Erythroblast (primary cell): ENCODE measurements at regions not wholly inside any gene's neighbourhood (a gene's known extent, or its start where the extent isn't known, plus 50 kb on each side); places are given as distances from the start of the nearest gene placed in this dataset.

Experiments used
- DNase-seq, 2 experiments: peaks; one replicate each; lab custom pipeline; 2025; lab: John Stamatoyannopoulos, UW
- GATA1 ChIP-seq: IDR thresholded peaks from 2 replicates; pipeline ENCODE4 v1.6.1; 2011; ENCODE audit warnings: low read depth, mild to moderate bottlenecking, control low read depth, low read length, moderate library complexity
- POLR2A ChIP-seq: IDR thresholded peaks from 2 replicates; pipeline ENCODE4 v1.6.1; 2011; ENCODE audit warnings: mild to moderate bottlenecking, low read length

DNA sequence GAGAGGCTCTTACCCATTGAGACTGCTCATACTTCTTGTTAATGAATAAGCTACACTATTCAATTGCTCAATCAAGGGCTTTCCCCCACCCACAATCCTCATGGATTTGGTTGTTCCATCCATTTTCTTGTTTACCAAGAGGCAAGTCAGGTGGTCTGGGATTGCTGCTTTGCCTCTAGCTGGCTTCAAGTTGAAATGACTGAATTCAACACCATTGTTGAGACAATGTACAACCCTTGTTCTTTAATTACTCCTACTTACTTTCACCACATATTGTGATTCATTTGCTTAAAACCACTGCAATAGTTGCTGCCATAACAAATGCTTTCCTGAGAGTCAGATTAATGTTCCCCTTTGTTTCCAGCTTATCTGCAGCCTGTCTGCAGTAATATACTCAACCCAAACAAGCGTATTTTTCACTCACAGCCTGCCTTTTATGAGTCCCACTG, 532.2 kb downstream of the RIT2 start:
- TF ChIP-seq POLR2A (no peak), GATA1 (no peak)
- DNase-seq: no peak

- DNase-seq: no peak
- no peak for TF ChIP-seq POLR2A
- TF ChIP-seq GATA1: no peak
These were observed 528.9 kb downstream of the RIT2 start for GRCh38 chr18:42586601-42587000.

GRCh38 chr18:42588786-42589185, 526.7 kb downstream of the RIT2 start:
- TF ChIP-seq GATA1 (no peak), POLR2A (no peak)
- DNase-seq: no peak

DNA sequence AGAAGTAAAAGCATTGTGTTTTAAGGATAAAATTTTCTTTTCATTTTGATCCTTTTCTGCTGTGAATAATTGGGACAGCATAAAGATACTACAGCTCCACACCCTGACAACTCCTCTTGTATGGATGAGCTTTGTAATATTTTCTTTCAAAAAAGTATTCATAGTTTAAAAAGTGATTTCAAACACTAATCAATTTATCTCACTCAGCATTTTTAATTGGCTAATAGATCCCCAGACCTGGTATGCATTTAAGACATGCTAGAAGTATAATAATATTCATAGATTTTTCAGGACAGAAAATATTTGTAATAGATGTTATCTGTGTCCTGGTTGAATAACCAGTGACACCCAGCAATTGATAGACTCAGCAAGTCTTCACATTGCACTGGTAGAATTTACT, 510.7 kb downstream of the RIT2 start:
- TF ChIP-seq POLR2A (no peak), GATA1 (no peak)
- no peak for DNase-seq

DNA sequence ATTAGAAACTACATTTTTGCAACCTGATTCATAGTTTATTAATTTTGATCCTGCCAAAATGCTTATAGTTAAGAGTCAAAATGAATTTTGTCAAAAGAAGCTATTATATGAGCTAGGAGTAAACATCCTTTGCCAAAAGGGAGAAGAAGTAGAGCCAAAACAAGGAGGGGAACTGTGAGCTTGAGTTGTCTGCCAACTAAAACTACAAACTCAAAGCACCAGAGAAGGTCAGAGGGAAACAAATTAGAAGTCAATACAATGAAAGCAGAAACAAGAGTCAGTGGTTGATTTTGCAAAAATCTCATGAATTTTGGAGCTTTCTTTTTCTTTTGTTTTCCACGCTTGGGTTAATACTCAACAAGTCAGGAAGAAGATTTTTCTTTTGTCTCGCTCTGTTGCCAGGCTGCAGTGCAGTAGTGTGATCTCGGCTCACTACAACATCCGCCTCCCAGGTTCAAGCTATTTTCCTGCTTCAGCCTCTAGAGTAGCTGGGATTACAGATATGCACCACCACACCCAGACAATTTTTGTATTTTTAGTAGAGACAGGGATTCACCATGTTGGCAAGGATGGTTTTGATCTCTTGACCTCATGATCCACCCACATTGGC, 508.5 kb downstream of the RIT2 start:
- DNase-seq: no peak
- TF ChIP-seq POLR2A (no peak), GATA1 (no peak)

GRCh38 chr18:42611134-42611533, 504.4 kb downstream of the RIT2 start:
- TF ChIP-seq GATA1 (no peak), POLR2A (no peak)
- DNase-seq: no peak

DNA sequence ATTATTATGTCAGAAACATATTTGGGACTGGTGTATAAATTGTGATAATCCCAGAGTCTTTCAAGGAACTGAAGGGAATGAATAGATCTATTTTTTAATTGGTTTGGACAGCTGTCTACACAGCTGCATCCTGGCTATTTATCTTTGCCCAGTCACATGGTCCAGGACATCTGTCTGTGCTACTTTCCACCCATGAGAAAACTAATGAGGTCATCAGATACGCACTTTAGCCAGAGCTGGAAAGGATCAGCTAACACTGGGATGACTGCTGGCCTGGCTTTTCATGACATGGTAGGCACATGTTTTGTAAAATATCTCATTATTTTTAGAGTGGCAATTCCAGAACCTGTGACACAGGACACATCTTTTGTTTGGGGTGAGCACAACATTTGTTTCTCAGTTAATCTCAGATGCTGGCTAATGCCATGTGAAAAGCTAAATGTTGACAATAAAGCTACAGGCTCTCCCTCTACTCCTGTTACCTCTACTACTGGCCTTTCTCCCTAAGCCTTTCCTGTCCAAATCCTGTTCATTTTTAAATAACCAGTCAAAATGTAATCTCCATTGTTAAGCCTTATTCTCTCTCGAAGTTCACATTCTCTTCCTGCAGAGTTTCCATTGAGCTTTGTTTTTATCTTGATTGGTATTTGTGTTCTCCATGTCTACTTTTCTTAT, 500.7 kb downstream of the RIT2 start:
- TF ChIP-seq GATA1: no peak
- TF ChIP-seq POLR2A: no peak
- DNase-seq: no peak

GRCh38 chr18:42617221-42617620, 498.3 kb downstream of the RIT2 start:
- DNase-seq: no peak
- TF ChIP-seq GATA1 (no peak), POLR2A (no peak)

DNA sequence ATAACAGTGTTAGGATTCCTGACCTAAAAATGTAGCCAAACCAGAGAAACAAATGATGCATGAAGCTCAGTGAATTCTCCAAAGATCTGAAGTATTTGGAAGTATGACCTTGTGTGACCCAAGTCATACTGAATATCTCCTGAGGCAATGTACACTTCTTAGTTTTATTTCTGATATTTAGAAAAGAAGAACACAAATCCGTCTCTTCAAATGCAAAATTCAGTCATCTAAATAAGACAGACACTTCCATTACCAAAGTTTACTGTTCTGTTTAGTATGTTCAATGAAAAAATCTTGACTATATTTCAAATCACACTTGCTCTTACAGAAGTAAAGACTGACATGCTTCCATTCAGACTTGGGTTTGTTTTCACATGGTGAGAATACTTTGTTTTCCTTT, 495.7 kb downstream of the RIT2 start:
- no peak for DNase-seq
- TF ChIP-seq GATA1 (no peak), POLR2A (no peak)

GRCh38 chr18:42620657-42621056, 494.8 kb downstream of the RIT2 start:
- no peak for DNase-seq
- no peak for TF ChIP-seq POLR2A
- no peak for TF ChIP-seq GATA1

- TF ChIP-seq GATA1 (no peak), POLR2A (no peak)
- no peak for DNase-seq
These were observed 491.6 kb downstream of the RIT2 start for GRCh38 chr18:42623935-42624334.

- DNase-seq: no peak
- no peak for TF ChIP-seq POLR2A
- no peak for TF ChIP-seq GATA1
These were observed 482.7 kb downstream of the RIT2 start for GRCh38 chr18:42632801-42633200.

DNA sequence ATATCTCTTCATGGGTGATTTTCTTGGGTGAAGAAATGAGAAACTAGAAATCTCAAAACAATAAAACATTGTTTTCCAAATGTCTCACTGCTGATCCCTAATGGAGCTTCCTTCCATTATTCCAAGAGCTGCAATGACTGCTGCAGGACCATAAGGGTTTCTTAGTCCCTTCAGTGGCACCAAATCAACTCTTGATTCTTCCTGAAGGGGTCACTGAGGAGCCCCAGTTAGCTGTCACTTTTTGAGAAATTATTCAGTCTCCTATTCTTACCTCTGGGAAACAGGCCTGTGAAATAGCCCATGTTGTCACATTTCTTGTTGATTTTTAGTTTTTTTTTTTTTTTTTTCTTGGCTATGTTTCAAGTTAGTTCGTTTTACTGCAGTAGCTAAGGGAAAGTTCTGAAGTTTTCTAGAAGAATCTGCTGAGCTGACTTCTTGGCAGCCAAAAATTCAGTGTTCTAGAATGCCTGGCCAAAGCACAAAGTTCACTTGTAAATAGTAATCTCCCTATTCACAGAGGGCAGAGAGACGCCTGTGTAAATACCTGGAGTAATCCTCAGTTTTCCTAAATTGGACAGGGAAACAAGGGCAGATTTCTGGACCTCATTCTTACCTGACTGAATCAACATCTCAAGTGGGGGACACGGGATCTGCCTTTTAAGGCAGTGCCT, 480.0 kb downstream of the RIT2 start:
- no peak for DNase-seq
- no peak for TF ChIP-seq POLR2A
- TF ChIP-seq GATA1: no peak

DNA sequence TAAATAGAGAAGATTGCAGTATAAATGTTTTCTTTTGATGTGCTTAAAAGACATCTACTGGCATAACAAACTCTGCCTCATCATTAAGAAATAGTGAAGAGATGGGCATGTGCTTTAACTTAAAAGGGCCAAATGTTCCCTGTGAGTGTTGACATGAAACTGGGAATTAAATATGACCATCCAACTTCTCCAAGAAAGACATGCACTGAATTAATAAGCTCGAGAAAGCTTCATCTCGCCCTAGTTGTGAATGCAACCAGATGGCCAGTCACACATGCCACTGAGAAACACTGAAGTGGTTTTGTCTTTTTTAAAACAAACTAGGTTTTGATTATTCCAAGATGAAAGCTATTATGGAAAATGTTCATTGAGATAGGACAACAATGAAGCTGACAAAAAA, 479.2 kb downstream of the RIT2 start:
- DNase-seq: no peak
- TF ChIP-seq POLR2A (no peak), GATA1 (no peak)

DNA sequence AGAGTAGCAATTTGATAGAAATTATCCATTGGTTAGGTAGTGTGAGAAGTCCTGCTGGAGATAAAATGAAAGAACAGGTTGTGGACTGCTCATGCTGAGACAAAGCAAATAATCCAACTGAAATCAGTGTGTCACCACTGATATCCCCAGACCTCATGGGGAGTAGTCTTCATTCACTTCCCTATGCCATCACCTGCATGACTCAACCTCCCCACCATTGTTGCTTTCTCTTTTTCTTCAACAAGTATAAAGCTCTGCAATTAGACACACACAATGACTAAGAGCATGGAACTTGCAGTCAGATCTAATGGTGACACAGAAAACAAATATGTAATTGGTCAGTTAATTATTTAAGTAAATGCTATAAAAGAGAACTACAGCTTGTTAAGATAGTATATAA, 475.3 kb downstream of the RIT2 start:
- no peak for TF ChIP-seq POLR2A
- TF ChIP-seq GATA1: no peak
- no peak for DNase-seq
